NCI-H226 (cell line): ENCODE measurements at regions not wholly inside any gene's neighbourhood (a gene's known extent, or its start where the extent isn't known, plus 50 kb on each side); places are given as distances from the start of the nearest gene placed in this dataset.

Source experiments
- DNase-seq: peaks from one replicate; pipeline ENCODE4 v3.0.0-alpha.2; 2015

GRCh38 chr5:5581080-5581479, 158.6 kb downstream of the ICE1 start:
- no peak for DNase-seq

GRCh38 chr5:5576744-5577143, 154.3 kb downstream of the ICE1 start:
- no peak for DNase-seq

- no peak for DNase-seq
Observed at GRCh38 chr5:5575461-5575860, 153.0 kb downstream of the ICE1 start.

- no peak for DNase-seq
Observed at GRCh38 chr5:5573798-5574380, 151.4 kb downstream of the ICE1 start.

- DNase-seq = no peak
Observed at GRCh38 chr5:5572976-5573797, 150.7 kb downstream of the ICE1 start.

- no peak for DNase-seq
Observed at GRCh38 chr5:5572010-5572865, 149.8 kb downstream of the ICE1 start.

GRCh38 chr5:5570646-5571045, 148.2 kb downstream of the ICE1 start:
- DNase-seq = no peak

GRCh38 chr5:5564898-5565297, 142.4 kb downstream of the ICE1 start:
- DNase-seq = no peak

- DNase-seq = no peak
Observed at GRCh38 chr5:5560016-5560415, 137.5 kb downstream of the ICE1 start.

- DNase-seq = no peak
Observed at GRCh38 chr5:5558638-5559527, 136.4 kb downstream of the ICE1 start.

- no peak for DNase-seq
Observed at GRCh38 chr5:5558102-5558501, 135.6 kb downstream of the ICE1 start.

GRCh38 chr5:5551499-5551898, 129.0 kb downstream of the ICE1 start:
- DNase-seq = no peak

- DNase-seq = no peak
Observed at GRCh38 chr5:5546408-5546807, 123.9 kb downstream of the ICE1 start.

GRCh38 chr5:5544094-5544663, 121.7 kb downstream of the ICE1 start:
- DNase-seq = no peak

GRCh38 chr5:5542654-5543053, 120.2 kb downstream of the ICE1 start:
- DNase-seq = no peak

GRCh38 chr5:5540065-5540464, 117.6 kb downstream of the ICE1 start:
- DNase-seq = no peak
